Mammary epithelial cell (primary cell): ENCODE measurements at regions not wholly inside any gene's neighbourhood (a gene's known extent, or its start where the extent isn't known, plus 50 kb on each side); places are given as distances from the start of the nearest gene placed in this dataset.

Experiments used
- EZH2 ChIP-seq: IDR thresholded peaks from 2 replicates; pipeline ENCODE4 v1.6.1; 2012; ENCODE audit warnings: low read length, inconsistent platforms, borderline replicate concordance
- TF ChIP-seq, protein P1 (sequence below), 2 donors: IDR thresholded peaks in 1 of 2; conservative IDR thresholded peaks in 1 of 2; 2 replicates each; pipeline ENCODE4 v1.5.1; 2011 to 2012; ENCODE audit warnings: inconsistent platforms in 2 of 2, low read length in 2 of 2, mild to moderate bottlenecking in 2 of 2, control low read depth in 1 of 2, low read depth in 1 of 2; ENCODE audit not compliant: insufficient read depth in 1 of 2; ENCODE audit errors: extremely low read depth in 1 of 2

- TF ChIP-seq, protein P1, sequence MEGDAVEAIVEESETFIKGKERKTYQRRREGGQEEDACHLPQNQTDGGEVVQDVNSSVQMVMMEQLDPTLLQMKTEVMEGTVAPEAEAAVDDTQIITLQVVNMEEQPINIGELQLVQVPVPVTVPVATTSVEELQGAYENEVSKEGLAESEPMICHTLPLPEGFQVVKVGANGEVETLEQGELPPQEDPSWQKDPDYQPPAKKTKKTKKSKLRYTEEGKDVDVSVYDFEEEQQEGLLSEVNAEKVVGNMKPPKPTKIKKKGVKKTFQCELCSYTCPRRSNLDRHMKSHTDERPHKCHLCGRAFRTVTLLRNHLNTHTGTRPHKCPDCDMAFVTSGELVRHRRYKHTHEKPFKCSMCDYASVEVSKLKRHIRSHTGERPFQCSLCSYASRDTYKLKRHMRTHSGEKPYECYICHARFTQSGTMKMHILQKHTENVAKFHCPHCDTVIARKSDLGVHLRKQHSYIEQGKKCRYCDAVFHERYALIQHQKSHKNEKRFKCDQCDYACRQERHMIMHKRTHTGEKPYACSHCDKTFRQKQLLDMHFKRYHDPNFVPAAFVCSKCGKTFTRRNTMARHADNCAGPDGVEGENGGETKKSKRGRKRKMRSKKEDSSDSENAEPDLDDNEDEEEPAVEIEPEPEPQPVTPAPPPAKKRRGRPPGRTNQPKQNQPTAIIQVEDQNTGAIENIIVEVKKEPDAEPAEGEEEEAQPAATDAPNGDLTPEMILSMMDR (conservative IDR thresholded peaks at IDR 0.05 in 1 of 2, IDR thresholded peaks at IDR 0.05 in 1 of 2; ENCODE audit: extremely low read depth in 1 of 2, insufficient read depth in 1 of 2, low read depth in 1 of 2, low read length in 2 of 2): no peak
- TF ChIP-seq EZH2: no peak
These were observed 130.2 kb upstream of the NXPH2 start for GRCh38 chr2:138910427-138910826.
